ENCODE measurements at regions not wholly inside any gene's neighbourhood (a gene's known extent, or its start where the extent isn't known, plus 50 kb on each side); places are given as distances from the start of the nearest gene placed in this dataset.

DNA sequence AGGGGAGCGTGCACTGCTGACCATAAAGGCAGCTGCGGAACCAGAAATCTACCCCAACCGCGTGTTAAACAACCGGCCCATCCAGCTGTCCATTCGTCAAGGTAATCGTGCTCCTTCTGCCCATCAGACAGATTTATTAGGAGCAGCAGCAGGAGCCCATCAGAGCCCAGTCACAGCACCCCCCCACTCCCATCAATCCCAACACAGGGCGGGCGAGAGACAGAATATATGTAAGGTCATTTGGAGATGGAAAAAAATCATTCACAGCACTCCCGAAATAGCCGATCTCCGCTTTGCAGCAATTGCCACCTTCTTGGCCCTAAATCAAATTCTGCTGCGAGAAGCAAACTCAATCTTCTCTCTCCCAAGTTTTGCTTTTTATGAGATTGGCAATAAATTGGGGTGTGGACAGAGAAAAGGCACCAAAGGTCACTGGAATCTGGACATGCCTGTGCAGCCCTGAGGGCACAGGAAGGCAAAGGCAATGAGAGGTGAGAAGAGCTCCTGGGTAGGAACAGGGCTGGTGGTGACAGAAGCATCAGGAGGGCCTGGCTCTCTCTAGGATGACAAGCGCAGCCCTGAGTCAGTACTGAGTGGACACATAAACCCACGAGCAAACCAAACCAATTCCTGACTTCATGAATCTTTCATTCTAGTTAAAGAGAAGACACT lies 145.0 kb upstream of the ZMIZ1 start:
- DNase-seq (ENCODE audit: low spot score): no peak

DNA sequence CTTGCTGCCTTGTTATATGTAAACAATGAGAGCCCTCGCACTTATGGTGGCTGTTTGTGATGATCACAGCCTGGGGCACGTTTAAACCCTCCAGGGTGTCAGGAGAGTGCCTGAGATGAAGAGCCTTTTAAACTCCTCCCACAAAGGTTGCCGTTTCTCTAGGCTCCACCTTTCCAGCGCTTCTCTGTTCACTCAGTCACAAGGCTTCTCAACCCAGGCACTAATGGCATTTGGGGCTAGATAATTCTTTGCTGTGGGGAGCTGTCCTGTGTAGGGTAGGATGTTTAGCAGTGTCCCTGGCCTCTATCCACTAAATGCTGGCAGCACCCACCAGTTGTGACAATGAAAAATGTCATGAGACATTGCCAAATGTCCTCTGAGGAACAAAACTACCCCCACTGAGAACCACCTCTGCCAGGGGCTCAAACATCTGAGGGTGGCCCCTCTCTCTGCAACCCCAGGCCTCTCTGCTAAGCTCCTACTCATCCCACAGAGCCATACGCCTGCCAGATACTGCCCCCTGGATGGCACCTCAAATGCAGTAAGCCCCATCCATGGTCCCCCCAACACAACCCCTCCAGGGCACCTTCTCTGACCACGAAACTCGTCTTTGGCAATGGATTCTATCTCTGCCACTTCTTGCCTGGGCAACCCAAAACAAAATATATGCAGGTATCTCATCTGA lies 144.3 kb upstream of the ZMIZ1 start:
- no peak for DNase-seq (ENCODE audit: low spot score)

DNA sequence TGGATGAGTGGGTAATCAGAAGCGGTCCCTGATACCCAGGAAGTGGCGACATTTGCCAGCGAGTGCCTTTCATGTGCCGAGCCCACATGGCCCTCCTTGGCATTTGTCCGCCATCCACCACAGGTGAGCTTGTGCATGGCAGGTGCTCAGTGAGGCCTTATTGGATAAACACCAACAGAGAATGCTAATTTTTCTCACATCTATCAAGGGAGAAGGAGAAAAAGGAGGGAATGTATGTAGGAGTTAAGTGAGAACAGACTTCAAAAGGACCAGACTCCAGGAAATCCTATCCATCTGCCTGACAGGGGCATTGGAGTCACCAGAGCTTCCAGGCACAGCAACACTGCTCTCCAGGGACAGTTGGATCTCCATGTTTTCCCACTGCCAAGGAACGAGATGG lies 143.5 kb upstream of the ZMIZ1 start:
- DNase-seq (ENCODE audit: low spot score): no peak

DNA sequence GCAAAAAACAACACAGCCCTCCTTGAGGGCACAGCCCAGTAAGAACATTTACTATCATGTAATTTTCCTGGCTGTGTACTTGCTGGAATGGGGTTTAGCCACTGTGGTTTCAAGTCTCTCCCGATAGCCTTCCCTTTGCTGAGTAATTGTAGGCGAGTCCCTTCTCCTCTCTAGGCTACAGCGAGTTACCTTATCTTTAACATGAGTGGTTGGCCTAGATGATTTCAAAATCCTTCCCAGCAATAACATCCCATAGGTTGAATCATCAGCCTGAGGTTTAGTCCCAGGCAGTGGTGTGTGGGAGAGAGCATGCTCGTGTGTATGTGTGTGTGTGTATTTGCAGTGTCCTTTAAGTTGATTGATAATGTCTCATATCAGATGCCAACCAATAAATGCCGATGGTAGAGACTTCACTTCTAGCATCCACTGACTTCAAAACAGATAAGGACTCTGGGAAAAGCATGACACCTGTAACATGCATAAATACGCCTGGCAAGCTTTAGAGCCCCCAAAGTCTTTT lies 142.9 kb upstream of the ZMIZ1 start:
- DNase-seq (ENCODE audit: low spot score): no peak

DNA sequence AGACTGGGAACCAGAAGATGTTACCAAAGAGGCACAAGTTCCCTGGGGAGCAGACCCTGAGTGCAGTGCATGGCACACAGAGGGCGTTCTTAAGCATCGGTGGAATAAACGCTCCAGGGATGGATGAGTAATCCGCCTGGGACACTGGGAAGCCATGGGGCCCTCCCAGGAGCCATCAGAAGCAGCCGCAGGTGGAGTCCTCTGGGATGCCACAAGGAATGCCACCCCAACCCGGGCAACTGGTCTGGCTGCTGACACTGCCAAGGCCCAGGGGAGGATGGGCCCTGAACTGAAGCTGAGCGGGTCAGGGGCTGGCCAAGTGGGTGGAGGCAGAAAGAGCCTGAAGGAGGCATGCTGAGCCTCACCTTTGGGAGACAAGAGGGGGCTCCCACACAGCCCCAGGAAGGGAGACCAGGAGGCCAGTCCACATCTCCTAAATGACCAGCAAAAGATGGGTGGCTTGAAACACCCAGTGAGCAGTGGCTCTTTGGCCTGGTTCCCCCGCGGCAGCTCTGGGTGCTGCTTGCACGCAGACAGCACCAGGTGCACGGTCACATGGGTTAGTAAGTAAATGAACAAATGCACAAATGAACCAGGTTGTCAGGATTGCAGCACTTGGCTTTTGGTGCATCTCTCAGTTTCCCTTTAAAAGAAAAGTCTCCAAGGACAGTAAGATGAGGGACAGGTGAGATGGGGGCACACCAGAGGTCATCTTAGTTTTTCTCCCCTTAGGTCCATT lies 141.3 kb upstream of the ZMIZ1 start:
- DNase-seq (ENCODE audit: low spot score): no peak

DNA sequence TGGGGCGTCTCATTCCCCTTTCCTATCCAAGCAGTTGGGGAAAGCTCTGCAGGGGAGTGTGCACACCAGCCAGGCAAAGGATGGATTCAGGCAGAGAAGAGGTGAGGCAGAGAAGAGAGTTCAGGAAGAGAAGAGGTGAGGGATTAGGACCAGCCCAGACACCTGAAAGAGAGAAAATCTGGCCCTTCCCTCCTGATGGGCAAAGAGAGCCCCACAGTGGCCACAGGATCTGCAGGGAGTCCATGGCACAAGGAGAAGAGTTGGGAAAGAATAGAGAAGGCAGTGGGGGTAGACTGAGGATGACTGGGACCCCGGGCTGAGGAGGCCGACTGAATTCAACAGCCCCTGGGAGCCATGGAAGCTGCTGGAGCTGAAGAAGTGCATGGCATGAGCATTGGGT lies 140.4 kb upstream of the ZMIZ1 start:
- DNase-seq (ENCODE audit: low spot score): no peak

DNA sequence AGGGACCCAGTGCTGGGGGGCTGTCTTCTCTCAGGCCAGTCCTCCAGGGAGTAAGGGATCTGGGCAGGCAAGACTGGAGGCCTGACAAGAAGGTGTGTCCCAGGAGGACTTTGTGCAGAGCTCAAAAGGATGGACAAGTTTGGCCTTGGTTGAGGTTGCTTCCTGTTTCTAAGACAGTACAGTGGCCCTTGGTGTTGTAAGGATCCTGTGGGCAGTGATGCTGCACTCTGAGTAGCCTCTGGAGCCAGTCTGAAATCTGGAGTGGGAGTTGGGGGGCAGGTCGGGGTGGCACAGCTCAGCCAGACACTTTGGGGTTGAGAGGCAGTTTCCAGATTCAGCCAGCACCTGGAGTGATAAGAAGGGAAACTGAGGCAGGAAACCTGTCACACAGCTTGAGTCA lies 139.2 kb upstream of the ZMIZ1 start:
- DNase-seq (ENCODE audit: low spot score): no peak

DNA sequence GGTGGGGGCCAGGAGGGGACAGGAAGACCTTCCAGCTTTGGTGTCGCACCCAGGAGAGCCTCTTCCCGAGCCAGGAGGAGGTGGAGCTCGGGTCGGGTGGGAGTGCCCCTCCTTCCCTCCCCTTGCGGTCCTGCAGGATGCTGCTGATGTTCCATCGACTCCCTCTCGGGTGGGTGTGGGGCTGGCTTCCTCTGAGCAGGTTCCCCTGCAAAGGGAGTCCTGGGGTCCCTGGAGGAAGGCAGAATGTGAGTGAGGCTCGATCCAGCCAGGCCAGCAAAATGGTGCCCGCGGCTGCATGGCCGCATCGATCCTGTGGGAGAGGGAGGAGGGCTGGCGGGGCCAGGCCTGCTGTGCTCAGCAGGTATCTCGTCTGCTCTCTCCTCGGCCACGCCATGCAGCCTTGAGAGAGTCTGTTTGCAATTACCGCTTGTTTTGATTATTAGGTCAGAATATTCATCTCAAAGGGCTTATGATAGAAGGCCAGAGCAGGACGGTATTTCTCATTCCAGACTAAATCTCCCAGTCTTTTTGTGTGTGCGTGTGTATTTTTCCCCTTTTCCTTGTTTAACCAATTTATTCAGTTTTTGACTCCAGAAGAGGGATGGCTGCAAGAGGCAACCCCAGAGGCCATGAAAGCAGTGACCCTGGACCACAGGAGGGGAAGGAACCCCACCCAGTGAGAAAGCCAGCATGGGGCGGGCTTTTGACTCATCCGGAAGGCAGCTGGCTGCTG lies 137.3 kb upstream of the ZMIZ1 start:
- no peak for DNase-seq (ENCODE audit: low spot score)

DNA sequence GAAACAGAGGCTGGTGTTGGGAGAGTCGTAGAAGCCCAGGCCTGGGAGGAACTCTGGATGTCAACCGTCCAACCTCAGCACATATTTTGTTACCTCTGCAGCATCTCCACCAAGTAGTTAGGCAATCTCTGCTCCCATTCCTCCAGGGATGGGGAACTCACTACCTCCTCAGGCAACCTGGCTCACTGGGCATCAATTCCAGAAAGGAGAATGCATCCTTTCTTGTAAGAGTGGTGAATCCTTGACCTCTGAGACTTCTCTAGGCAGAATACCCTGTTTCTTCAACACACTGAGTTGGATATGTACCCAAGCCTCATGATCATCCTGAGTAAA lies 136.7 kb upstream of the ZMIZ1 start:
- DNase-seq (ENCODE audit: low spot score): no peak

DNA sequence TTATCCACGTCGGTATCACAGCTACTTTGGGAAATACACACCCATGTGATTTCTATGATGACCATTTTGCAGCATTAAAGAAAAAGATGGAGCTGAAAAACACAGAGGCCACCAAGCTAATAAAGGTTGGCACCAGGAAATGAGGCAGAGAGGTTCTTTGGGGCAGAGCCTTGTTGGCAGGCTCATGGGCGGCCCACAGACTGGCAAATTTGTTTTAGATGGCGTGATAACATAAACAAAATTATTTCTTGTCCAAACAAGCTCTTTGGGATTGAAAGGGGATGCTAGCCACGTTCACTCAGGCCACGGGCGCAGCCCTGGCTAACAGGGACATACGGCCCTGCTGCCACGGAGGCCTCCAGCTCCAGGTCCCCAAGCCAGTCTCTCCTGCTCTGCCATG lies 135.9 kb upstream of the ZMIZ1 start:
- no peak for DNase-seq (ENCODE audit: low spot score)

DNA sequence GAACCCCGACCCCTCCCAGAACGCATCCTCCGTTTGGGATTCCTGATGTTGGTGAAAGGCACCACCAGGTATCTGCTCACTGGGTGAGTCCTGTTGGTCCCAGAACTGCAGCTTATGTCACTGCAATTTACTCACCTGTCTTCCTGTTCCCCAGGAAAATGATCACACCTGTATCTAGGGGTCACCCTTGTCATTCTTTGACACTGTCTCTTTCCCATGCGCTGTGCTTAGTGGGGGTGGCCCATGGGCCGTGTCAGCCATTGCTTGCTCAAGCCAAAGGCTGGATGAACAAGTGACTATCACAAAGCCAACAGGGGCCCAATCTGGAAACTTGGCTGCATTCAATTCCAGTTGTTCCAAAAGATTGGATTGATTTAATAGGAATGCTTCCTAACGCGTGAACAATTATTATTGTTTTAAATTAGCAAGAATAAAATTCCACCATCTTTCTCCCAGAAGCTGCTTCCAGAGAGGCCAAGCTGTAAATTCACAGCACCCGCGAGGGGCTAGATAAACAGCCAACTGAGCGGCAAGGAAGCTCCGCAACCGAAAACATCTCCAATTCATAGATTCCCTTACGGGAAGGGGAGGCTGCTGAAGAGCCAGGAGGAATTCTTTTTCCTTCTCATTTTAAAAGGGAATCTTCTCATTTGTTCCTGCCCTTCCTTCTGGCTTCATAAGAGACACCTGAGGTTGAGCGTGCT lies 134.8 kb upstream of the ZMIZ1 start:
- no peak for DNase-seq (ENCODE audit: low spot score)

DNA sequence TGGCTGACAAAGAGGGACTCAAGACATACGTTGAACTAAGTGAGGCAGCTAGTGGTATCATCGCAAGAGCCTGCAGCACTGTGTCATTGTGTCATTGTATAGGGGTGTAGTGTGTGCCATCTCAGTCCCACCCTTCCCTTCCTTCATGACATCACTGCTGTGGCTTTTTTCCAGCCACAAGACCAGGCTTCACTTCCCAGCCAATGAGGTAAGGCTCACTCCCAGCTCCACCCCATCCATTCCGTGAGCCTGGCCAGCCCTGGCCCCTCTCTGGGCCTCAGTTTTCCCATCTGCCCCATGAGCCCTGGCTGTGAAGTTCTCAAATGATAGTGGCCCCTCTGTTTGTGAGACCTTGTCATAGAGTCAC lies 134.3 kb upstream of the ZMIZ1 start:
- no peak for DNase-seq (ENCODE audit: low spot score)

DNA sequence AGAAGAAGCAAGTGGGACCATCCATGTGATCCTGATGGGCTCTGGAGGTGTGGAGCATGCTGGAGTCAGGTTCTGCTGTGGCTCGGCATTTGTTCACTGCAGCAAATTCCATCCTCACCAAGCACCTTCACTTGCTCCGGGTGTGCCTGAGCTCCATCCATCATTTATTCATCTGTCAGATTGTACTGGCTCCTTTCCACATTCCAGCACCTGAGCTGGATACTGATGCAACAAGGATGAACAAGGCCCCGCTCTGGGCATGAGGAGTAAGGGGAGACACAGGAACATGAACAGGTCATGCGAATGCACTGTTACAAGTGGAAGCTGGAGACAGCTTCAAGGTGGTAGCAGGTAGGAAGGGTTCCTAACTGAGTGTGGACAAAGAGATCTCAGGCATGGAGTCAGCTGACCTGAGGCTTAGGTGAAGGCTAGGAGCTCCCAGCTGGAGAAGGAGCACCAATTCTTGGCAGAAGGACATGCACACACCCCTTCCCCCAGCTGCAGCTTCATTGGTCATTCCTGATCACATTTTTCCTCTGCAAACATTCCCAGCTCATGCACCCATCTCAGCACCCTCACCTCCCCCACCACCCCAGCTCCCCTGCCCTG lies 133.7 kb upstream of the ZMIZ1 start:
- DNase-seq (ENCODE audit: low spot score): no peak

DNA sequence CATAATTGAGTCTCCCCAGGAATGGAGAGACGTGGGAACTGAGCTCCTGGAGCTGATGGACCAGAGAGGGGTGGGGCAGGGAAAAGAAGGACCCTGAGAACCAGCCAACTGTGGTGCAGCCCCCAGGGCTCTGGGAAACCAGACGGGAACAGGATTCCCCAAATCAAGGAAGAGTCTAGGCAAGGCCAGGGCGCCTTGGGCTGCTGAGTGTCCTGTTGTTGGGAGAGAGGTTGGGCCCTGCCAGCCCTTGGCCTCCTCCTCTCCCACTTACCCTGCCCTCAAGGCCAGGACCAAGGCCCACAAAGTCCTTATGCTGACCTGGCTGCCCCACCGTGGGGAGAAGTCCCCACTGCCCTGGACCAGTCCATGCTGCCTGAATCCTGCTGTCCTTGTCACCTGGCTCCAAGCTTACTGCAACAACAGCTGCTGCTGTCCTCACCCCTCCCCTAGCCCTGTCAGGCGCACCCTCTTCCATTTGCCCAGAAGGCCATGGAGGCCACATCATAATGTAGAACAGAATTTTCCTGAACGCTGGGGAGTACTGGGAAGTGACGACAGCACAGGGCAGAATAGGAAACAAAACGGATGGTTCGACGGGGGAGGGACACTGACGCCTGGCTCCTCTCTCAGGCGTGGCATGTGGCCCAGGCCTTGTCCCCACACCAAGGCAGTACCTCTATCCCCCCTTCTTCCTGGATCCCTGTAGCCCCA lies 132.9 kb upstream of the ZMIZ1 start:
- DNase-seq (ENCODE audit: low spot score): no peak

DNA sequence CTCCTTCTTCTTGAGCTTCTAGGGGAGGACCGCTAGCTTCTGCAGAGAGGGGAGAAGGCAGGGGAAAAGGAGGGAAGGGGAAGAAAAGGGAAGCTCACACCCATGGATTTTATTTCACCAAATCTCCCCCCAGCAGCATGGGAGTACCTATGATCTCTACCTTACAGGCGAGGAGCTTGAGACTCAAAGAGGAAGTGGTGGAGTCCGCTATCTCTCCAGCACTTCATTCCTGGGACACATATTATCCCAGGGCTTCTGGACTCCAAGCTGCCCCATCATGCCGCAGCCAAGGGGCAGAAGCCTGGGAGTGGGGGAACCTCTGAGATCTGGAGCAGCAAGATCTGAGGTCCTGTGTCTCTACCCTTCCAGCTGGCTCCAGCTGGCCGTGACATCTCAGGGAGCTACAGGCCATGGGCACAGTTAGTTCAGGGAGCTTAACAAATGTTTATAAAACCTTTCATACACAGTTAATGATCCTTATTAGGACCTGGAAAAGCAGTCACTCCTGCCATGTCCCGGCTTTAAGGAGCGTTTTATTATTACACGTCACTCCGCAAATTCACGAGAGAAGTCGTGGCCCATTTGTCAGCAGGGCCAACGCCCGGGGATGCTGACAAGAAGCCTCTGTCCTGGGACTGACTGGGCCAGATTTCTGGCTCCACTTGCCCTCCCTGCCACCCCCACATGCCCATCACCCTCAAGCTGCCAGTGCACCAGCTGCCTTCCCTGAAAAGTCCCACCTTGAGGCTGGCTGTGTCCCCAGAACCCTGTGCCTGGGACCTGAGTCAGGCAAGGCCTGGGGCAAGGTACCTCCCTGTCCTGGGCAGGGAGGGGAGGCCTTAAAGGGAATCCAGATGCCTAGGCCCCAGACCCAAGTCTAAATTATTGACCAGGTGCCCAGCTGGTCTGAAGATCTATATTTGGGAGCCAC lies 132.1 kb upstream of the ZMIZ1 start:
- DNase-seq (ENCODE audit: low spot score): no peak

DNA sequence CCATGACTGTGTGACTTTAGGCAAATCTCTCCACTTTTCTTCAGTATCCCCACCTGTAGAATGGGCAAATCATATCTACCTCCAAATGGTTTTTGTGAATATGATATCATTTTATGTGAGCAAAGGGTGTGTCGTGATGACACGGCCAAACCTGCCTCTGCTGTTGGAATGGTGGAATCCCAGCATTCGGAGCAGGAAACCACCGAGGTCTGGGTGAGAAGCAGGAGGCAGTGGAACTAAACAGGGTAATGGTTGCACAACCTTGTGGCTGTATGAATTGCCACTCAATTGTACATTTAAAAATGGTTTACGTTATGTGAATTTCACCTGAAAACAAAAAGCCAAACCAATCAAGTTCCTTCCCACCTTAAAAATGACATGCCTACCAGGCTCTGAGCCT lies 131.4 kb upstream of the ZMIZ1 start:
- DNase-seq (ENCODE audit: low spot score): no peak

DNA sequence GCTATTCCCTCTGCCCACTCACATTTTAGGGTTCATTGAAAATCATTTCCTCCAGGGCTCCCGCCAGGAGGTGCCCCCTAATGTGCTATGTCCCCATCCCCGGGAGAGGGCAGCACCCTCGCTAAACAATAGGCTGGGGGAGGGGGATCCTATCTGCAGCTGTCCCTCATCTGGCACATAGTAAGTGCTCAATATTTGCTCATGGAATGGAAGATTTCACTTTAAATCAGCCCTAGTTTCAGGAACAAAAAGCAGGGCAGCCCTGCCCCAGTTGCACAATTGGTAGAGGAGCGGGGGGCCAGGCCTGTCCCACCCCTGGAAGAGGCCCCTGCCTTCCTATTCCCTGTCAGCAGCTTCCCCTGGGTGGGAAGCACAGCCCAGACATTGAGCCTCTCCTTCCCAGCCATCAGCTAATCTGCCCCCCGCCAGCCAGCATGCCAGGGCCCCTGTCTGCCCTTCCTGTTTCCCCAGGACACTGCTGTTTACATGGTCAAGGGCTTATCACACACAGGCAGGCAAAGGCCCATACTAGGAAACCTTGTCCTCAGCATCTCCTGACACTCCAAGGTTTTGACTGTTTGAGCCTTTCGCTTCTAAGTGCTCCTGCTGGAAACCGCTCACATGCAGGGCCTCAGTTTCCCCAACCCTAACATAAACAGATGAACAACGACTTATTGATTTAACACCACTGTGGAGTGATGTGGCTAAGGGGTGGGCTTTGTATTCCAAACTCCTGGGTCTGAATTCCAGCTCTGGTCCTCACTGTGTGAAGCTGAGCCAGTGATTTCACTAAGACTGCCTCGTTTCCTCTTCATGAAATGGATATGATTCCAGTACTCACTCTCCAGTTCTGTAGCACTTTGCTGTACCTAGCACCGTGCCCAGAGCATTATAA lies 130.7 kb upstream of the ZMIZ1 start:
- DNase-seq (ENCODE audit: low spot score): no peak

DNA sequence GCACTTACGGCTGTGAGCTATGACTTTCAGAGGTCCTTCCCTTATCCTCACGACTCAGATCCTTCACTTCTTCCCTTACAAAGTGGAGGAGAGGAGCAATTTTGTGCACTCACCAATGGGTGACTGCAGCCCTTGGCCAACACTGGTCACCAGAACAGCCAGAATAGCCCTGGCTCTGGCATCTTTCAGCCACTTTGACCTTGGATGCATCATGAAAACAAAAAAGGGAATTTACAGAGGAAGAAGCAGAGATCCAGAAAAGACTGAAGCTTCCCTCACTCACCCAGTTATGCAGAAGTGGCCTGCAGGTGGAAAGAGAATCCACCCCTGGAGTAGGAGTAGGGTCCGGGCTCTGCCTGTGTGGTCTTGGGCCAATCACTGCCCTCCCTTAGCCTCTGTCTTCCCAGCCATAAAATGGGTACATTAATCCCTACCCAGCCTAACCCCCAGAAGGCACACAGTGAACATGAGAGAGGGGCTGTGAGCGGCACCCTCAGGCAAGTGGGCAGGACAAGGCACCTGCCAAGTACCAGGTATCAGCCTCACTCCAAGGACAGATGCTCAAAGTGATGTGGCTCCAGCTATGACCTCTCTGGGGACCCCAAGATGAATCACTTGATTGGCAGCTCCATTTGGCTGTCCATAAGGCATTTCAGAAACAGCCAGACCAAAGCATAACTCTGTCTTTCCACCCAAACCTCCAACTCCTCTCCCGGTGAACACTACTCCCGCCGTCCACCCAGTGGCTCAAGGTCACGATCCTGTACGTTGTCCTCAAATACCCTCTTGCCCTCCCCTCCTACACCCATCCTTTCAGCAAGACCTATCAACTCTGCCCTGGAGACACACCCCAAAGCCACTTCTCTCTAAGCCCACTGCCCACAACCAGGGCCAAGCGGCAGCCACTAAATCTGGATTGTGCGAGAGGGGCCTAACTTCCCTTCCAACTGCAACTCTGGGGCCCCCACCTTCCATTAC lies 129.8 kb upstream of the ZMIZ1 start:
- DNase-seq (ENCODE audit: low spot score): no peak

All from hematopoietic multipotent progenitor cell treated with erythropoietin and hydrocortisone succinate and interleukin-3 and kit ligand, for 17 days (in vitro differentiated cells).